ENCODE measurements at regions not wholly inside any gene's neighbourhood (a gene's known extent, or its start where the extent isn't known, plus 50 kb on each side); places are given as distances from the start of the nearest gene placed in this dataset.
"Not testable (repeated sequence)": the region's sequence is repeated elsewhere in the genome, so short reads cannot be mapped to it uniquely, and the experiment has no call there.

- TF ChIP-seq, protein P1, sequence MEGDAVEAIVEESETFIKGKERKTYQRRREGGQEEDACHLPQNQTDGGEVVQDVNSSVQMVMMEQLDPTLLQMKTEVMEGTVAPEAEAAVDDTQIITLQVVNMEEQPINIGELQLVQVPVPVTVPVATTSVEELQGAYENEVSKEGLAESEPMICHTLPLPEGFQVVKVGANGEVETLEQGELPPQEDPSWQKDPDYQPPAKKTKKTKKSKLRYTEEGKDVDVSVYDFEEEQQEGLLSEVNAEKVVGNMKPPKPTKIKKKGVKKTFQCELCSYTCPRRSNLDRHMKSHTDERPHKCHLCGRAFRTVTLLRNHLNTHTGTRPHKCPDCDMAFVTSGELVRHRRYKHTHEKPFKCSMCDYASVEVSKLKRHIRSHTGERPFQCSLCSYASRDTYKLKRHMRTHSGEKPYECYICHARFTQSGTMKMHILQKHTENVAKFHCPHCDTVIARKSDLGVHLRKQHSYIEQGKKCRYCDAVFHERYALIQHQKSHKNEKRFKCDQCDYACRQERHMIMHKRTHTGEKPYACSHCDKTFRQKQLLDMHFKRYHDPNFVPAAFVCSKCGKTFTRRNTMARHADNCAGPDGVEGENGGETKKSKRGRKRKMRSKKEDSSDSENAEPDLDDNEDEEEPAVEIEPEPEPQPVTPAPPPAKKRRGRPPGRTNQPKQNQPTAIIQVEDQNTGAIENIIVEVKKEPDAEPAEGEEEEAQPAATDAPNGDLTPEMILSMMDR (IDR thresholded peaks at IDR 0.05; ENCODE audit: borderline replicate concordance, extremely low read depth, low read length, poor library complexity, severe bottlenecking), result not testable (repeated sequence)
- TF ChIP-seq EZH2 (IDR thresholded peaks at IDR 0.05; ENCODE audit: borderline replicate concordance, low read depth, low read length, severe bottlenecking), result not testable (repeated sequence)
Measured at GRCh38 chr15:20214101-20214500, 327.5 kb downstream of the GOLGA6L6 start.

Data from DND-41 (cell line).